ENCODE measurements at regions not wholly inside any gene's neighbourhood (a gene's known extent, or its start where the extent isn't known, plus 50 kb on each side); places are given as distances from the start of the nearest gene placed in this dataset.

GRCh38 chr11:134622458-134622857, 210.4 kb upstream of the B3GAT1 start:
- TF ChIP-seq, protein P1, sequence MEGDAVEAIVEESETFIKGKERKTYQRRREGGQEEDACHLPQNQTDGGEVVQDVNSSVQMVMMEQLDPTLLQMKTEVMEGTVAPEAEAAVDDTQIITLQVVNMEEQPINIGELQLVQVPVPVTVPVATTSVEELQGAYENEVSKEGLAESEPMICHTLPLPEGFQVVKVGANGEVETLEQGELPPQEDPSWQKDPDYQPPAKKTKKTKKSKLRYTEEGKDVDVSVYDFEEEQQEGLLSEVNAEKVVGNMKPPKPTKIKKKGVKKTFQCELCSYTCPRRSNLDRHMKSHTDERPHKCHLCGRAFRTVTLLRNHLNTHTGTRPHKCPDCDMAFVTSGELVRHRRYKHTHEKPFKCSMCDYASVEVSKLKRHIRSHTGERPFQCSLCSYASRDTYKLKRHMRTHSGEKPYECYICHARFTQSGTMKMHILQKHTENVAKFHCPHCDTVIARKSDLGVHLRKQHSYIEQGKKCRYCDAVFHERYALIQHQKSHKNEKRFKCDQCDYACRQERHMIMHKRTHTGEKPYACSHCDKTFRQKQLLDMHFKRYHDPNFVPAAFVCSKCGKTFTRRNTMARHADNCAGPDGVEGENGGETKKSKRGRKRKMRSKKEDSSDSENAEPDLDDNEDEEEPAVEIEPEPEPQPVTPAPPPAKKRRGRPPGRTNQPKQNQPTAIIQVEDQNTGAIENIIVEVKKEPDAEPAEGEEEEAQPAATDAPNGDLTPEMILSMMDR (IDR thresholded peaks at IDR 0.05) = no peak
- TF ChIP-seq POLR2A (IDR thresholded peaks at IDR 0.05) (no peak), POLR2AphosphoS5 (IDR thresholded peaks at IDR 0.05) (no peak)
